IMR-90 (cell line): ENCODE measurements at regions not wholly inside any gene's neighbourhood (a gene's known extent, or its start where the extent isn't known, plus 50 kb on each side); places are given as distances from the start of the nearest gene placed in this dataset.

Experiments
- ATAC-seq: fragments of 200-7000 bp; cut with Tn5 transposase; 2 replicates; pipeline ENCODE4 v1.9.1; 2020; ENCODE audit warnings: low read depth, mild to moderate bottlenecking, moderate library complexity
- BruUV-seq: library from RNA; stranded (reverse); fragments of 400-500 nt; replicated peaks from 2 replicates; lab custom pipeline; 2021; lab: Mats Ljungman, UMichigan
- CTCF ChIA-PET: fragments of 300-600 bp; formaldehyde crosslinking; extraction: SDS; loops from one replicate; lab custom pipeline; 2021; ENCODE audit warnings: antibody characterized with exemption; lab: Yijun Ruan, JAX
- POLR2A ChIA-PET: fragments of 300-600 bp; sonication (Branson Sonifier 250); formaldehyde crosslinking; loops from one replicate; lab custom pipeline; 2022; ENCODE audit warnings: antibody characterized with exemption; ENCODE audit not compliant: unreplicated experiment; lab: Charles Lee
- DNase-seq: peaks from one replicate; pipeline ENCODE4 v3.0.0; 2013
- H2AFZ ChIP-seq: replicated peaks from 2 replicates; pipeline ENCODE3; 2013; ENCODE audit warnings: low read length, mild to moderate bottlenecking; ENCODE audit not compliant: poor library complexity
- H2AK5ac ChIP-seq: 2 replicates; pipeline ENCODE4 v1.6.1; 2013; ENCODE audit warnings: low read depth, low read length, inconsistent platforms
- H2AK9ac ChIP-seq: replicated peaks from 2 replicates; pipeline ENCODE3; 2013; ENCODE audit warnings: mild to moderate bottlenecking, low read depth, low read length, moderate library complexity; ENCODE audit not compliant: poor library complexity
- H2BK120ac ChIP-seq: 2 replicates; pipeline ENCODE4 v1.6.1; 2013; ENCODE audit warnings: low read depth, low read length, inconsistent platforms
- H2BK15ac ChIP-seq: 3 replicates; pipeline ENCODE4 v1.6.1; 2013; ENCODE audit warnings: low read depth, low read length, inconsistent platforms
- H2BK20ac ChIP-seq: 2 replicates; pipeline ENCODE4 v1.6.1; 2013; ENCODE audit warnings: low read depth, mild to moderate bottlenecking, inconsistent platforms, low read length, moderate library complexity
- H2BK5ac ChIP-seq: 2 replicates; pipeline ENCODE4 v1.6.1; 2013; ENCODE audit warnings: mild to moderate bottlenecking, low read depth, low read length, inconsistent platforms; ENCODE audit not compliant: poor library complexity, severe bottlenecking
- H3K14ac ChIP-seq: replicated peaks from 2 replicates; pipeline ENCODE4 v1.6.1; 2013; ENCODE audit warnings: low read depth, low read length, inconsistent platforms
- H3K18ac ChIP-seq: 2 replicates; pipeline ENCODE4 v1.6.1; 2013; ENCODE audit warnings: low read depth, low read length, control low read depth
- H3K23ac ChIP-seq: 2 replicates; pipeline ENCODE4 v1.6.1; 2013; ENCODE audit warnings: low read depth, low read length, inconsistent platforms
- H3K27ac ChIP-seq: 2 replicates; pipeline ENCODE4 v1.5.1; 2013; ENCODE audit warnings: mild to moderate bottlenecking, control low read depth, low read length; ENCODE audit not compliant: insufficient read depth
- H3K27me3 ChIP-seq: 2 replicates; pipeline ENCODE4 v1.6.1; 2013; ENCODE audit warnings: low read length; ENCODE audit not compliant: control insufficient read depth, insufficient read depth
- H3K36me3 ChIP-seq: 2 replicates; pipeline ENCODE4 v1.6.1; 2013; ENCODE audit warnings: low read length, mixed read lengths; ENCODE audit not compliant: control insufficient read depth, insufficient read depth
- H3K4ac ChIP-seq: 2 replicates; pipeline ENCODE4 v1.6.1; 2013; ENCODE audit warnings: low read depth, low read length, inconsistent platforms
- H3K4me1 ChIP-seq: 2 replicates; pipeline ENCODE4 v1.6.1; 2013; ENCODE audit warnings: low read length, mixed read lengths; ENCODE audit not compliant: control insufficient read depth, insufficient read depth
- H3K4me2 ChIP-seq: 2 replicates; pipeline ENCODE4 v1.6.1; 2013; ENCODE audit warnings: low read depth, mild to moderate bottlenecking, control low read depth, low read length, moderate library complexity
- H3K4me3 ChIP-seq: 2 replicates; pipeline ENCODE4 v1.5.1; 2013; ENCODE audit warnings: low read depth, mild to moderate bottlenecking, control low read depth, low read length, moderate library complexity; ENCODE audit not compliant: insufficient read depth
- H3K56ac ChIP-seq: 2 replicates; pipeline ENCODE4 v1.6.1; 2013; ENCODE audit warnings: low read length, inconsistent platforms; ENCODE audit not compliant: insufficient read depth; ENCODE audit errors: extremely low read depth
- H3K79me1 ChIP-seq, 2 experiments: 2 replicates each; pipeline ENCODE4 v1.6.1; 2013; ENCODE audit warnings: low read length in 2 of 2, inconsistent platforms in 1 of 2, low read depth in 1 of 2
- H3K9ac ChIP-seq: 2 replicates; pipeline ENCODE4 v1.6.1; 2013; ENCODE audit warnings: low read depth, low read length, control low read depth
- H3K9me1 ChIP-seq: 2 replicates; pipeline ENCODE4 v1.6.1; 2013; ENCODE audit warnings: low read length, inconsistent platforms; ENCODE audit not compliant: insufficient read depth
- H3K9me3 ChIP-seq: 2 replicates; pipeline ENCODE4 v1.6.1; 2013; ENCODE audit warnings: low read length; ENCODE audit not compliant: control insufficient read depth, insufficient read depth
- H4K20me1 ChIP-seq: 2 replicates; pipeline ENCODE4 v1.6.1; 2013; ENCODE audit warnings: low read length, inconsistent platforms; ENCODE audit not compliant: insufficient read depth
- H4K5ac ChIP-seq: 2 replicates; pipeline ENCODE4 v1.6.1; 2013; ENCODE audit warnings: mild to moderate bottlenecking, low read depth, low read length, control low read depth
- H4K8ac ChIP-seq, 2 experiments: 2 replicates each; pipeline ENCODE4 v1.6.1; 2013; ENCODE audit warnings: low read depth in 2 of 2, low read length in 2 of 2, control low read depth in 1 of 2, inconsistent platforms in 1 of 2
- H4K91ac ChIP-seq: 2 replicates; pipeline ENCODE4 v1.6.1; 2013; ENCODE audit warnings: low read depth, low read length, inconsistent platforms; ENCODE audit not compliant: insufficient read depth
- CEBPB ChIP-seq: IDR thresholded peaks from 2 replicates; pipeline ENCODE4 v1.6.1; 2012; ENCODE audit warnings: low read depth, low read length, improper control_type of control experiment
- CHD1 ChIP-seq: IDR thresholded peaks from 2 replicates; pipeline ENCODE4 v1.6.1; 2012; ENCODE audit warnings: low read depth, low read length, improper control_type of control experiment
- FOS ChIP-seq: fragments of 150-350 bp; IDR thresholded peaks from 2 replicates; pipeline ENCODE4 v1.6.1; 2016; ENCODE audit warnings: low read depth, low read length
- NFE2L2 ChIP-seq: fragments of 150-350 bp; IDR thresholded peaks from 2 replicates; pipeline ENCODE4 v1.6.1; 2016; ENCODE audit warnings: low read depth, mild to moderate bottlenecking, low read length
- POLR2A ChIP-seq: IDR thresholded peaks from 2 replicates; pipeline ENCODE4 v1.6.1; 2012; ENCODE audit warnings: mild to moderate bottlenecking, low read depth, low read length
- RFX5 ChIP-seq: IDR thresholded peaks from 2 replicates; pipeline ENCODE4 v1.8.0; 2012; ENCODE audit warnings: low read depth, mild to moderate bottlenecking, low read length, moderate library complexity
- SMC3 ChIP-seq: fragments of 150-350 bp; IDR thresholded peaks from 2 replicates; pipeline ENCODE4 v1.6.1; 2016; ENCODE audit warnings: low read depth, mild to moderate bottlenecking, antibody characterized with exemption, low read length, moderate library complexity
- WGBS, 2 experiments: methylation state at CpG; one replicate each; pipeline versions ENCODE4 v1.1.5 to v1.1.7; 2013; ENCODE audit warnings: missing lambda C conversion rate in 2 of 2; ENCODE audit not compliant: insufficient read length in 1 of 2; ENCODE audit errors: extremely low coverage in 2 of 2; 5-methylcytosine and 5-hydroxymethylcytosine counted together
- dilution Hi-C: fragments of 300-500 bp; cut with HindIII; formaldehyde crosslinking; loops from one replicate; pipeline ENCODE4 v1.14.3; 2018; ENCODE audit warnings: low sequenced_read_pairs; ENCODE audit not compliant: unreplicated experiment
- in situ Hi-C: fragments of 300-500 bp; cut with MboI; formaldehyde crosslinking; loops from 3 replicates; pipeline ENCODE4 v1.14.3; 2019; ENCODE audit warnings: low sequenced_read_pairs, inconsistent platforms, mixed read lengths
- intact Hi-C: fragments of 100-400 bp; cut with micrococcal nuclease; formaldehyde crosslinking; loops from 2 replicates; pipeline ENCODE4 v1.10.0; 2022
- TF ChIP-seq, protein P1 (sequence below): fragments of 150-350 bp; IDR thresholded peaks from 2 replicates; pipeline ENCODE4 v1.6.1; 2017; ENCODE audit warnings: mild to moderate bottlenecking, antibody characterized with exemption, low read length, low read depth
- TF ChIP-seq, protein P2 (sequence below): fragments of 150-350 bp; IDR thresholded peaks from 2 replicates; pipeline ENCODE4 v1.6.1; 2016; ENCODE audit warnings: low read depth, mild to moderate bottlenecking, low read length, moderate library complexity, borderline replicate concordance

GRCh38 chr11:70647188-70648166 is 249.1 kb downstream of the CTTN start:
- intact Hi-C loops = no loop called here
- Histone ChIP-seq H3K79me1 (no peaks in the 10 kb centered on the region), H2BK20ac (no peak overlapping the region), H2BK120ac (no peak overlapping the region), H3K4me2 (no peak overlapping the region), H2AK9ac (no peak overlapping the region), H3K23ac (no peak overlapping the region), H3K4me1 (peaks cover 3% of the 10 kb centered on the region), H3K27ac (no peak overlapping the region), H2BK5ac (no peak overlapping the region), H3K9ac (no peak overlapping the region), H4K5ac (no peak overlapping the region), H3K14ac (no peak overlapping the region), H3K4ac (no peak overlapping the region), H3K36me3 (no peaks in the 10 kb centered on the region), H4K91ac (no peak overlapping the region), H3K4me3 (no peak overlapping the region), H3K9me1 (no peaks in the 10 kb centered on the region), H3K9me3 (no peaks in the 10 kb centered on the region), H3K18ac (no peak overlapping the region), H3K27me3 (peaks cover 2% of the 10 kb centered on the region; the same call in 1 of the 2 replicates), H2AFZ (no peak overlapping the region), H2AK5ac (no peak overlapping the region), H3K56ac (no peak overlapping the region), H2BK15ac (no peak overlapping the region), H4K20me1 (peaks cover 13% of the 10 kb centered on the region), H4K8ac (no peak overlapping the region)
- DNase-seq (no peak), ATAC-seq (no peak)
- in situ Hi-C loops = no loop called here
- dilution Hi-C loops = no loop called here
- ChIA-PET POLR2A (no interaction called here), CTCF (no interaction called here)
- BruUV-seq = no TSS peak
- no peak for TF ChIP-seq CHD1
- TF ChIP-seq FOS = no peak
- TF ChIP-seq, protein P1, sequence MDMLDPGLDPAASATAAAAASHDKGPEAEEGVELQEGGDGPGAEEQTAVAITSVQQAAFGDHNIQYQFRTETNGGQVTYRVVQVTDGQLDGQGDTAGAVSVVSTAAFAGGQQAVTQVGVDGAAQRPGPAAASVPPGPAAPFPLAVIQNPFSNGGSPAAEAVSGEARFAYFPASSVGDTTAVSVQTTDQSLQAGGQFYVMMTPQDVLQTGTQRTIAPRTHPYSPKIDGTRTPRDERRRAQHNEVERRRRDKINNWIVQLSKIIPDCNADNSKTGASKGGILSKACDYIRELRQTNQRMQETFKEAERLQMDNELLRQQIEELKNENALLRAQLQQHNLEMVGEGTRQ = no peak
- no peak for TF ChIP-seq CEBPB
- no peak for TF ChIP-seq RFX5
- TF ChIP-seq, protein P2, sequence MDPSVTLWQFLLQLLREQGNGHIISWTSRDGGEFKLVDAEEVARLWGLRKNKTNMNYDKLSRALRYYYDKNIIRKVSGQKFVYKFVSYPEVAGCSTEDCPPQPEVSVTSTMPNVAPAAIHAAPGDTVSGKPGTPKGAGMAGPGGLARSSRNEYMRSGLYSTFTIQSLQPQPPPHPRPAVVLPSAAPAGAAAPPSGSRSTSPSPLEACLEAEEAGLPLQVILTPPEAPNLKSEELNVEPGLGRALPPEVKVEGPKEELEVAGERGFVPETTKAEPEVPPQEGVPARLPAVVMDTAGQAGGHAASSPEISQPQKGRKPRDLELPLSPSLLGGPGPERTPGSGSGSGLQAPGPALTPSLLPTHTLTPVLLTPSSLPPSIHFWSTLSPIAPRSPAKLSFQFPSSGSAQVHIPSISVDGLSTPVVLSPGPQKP = no peak
- no peak for TF ChIP-seq POLR2A
- no peak for TF ChIP-seq NFE2L2
- TF ChIP-seq SMC3 = no peak
- WGBS, 2 experiments = 21% methylated on average over 8 of the region's 21 CpGs; no CpG with 5 or more reads in 1 of the 2 experiments
